ENCODE measurements at regions not wholly inside any gene's neighbourhood (a gene's known extent, or its start where the extent isn't known, plus 50 kb on each side); places are given as distances from the start of the nearest gene placed in this dataset.

GRCh38 chr9:117992006-117992405 lies 287.8 kb downstream of the TLR4 start (continued):
- no peak for TF ChIP-seq CUX1 (IDR thresholded peaks at IDR 0.05; ENCODE audit: insufficient replicate concordance, low read depth, low read length)

- no peak for TF ChIP-seq SREBF2 (IDR thresholded peaks at IDR 0.05; ENCODE audit: low read length)
- WGBS (ENCODE audit: insufficient coverage, insufficient replicate concordance, low lambda C conversion rate, missing lambda C conversion rate): 38% methylated on average over 3 of the region's 3 CpGs
- FAIRE-seq (no peak), ATAC-seq (no peak), DNase-seq (ENCODE audit: low read depth, low spot score) (no peak)
- SMC1A ChIA-PET (ENCODE audit: uncharacterized antibody, unreplicated experiment): no interaction called here
- Histone ChIP-seq H3K27me3 (replicated peaks in 1 of 2; ENCODE audit: control insufficient read depth in 2 of 2, insufficient read depth in 2 of 2, low read length in 1 of 2) (no peaks in the 10 kb centered on the region), H3K4me2 (ENCODE audit: control insufficient read depth, insufficient read depth) (no peak overlapping the region), H3K9ac (ENCODE audit: control insufficient read depth, insufficient read depth, low read length) (no peak overlapping the region), H2AFZ (ENCODE audit: control insufficient read depth, low read depth, low read length) (no peak overlapping the region), H4K20me1 (ENCODE audit: control insufficient read depth, insufficient read depth) (no peaks in the 10 kb centered on the region), H3K4me1 (ENCODE audit: control insufficient read depth, insufficient read depth, low read length) (no peaks in the 10 kb centered on the region), H3K9me3 (replicated peaks; ENCODE audit: control insufficient read depth, insufficient read depth, low read length) (no peaks in the 10 kb centered on the region), H3K36me3 (ENCODE audit: control insufficient read depth in 2 of 2, insufficient read depth in 2 of 2, low read length in 1 of 2) (no peaks in the 10 kb centered on the region), H3K4me3 (no peak overlapping the region), H3K79me2 (ENCODE audit: control insufficient read depth, insufficient read depth, low read length) (no peaks in the 10 kb centered on the region), H3K27ac (ENCODE audit: control insufficient read depth, insufficient read depth) (no peak overlapping the region)
- intact Hi-C loops (cut with micrococcal nuclease; ENCODE audit: unreplicated experiment) (no loop called here), in situ Hi-C loops (cut with MboI) (no loop called here)
- CTCF ChIA-PET: interaction anchor here (0.9 kb wide), 1 partner anchor 15 kb away, joined by 3 read pairs; no protein-coding TSS in a partner anchor
- no TSS peak for BruUV-seq (replicated peaks)
- POLR2A ChIA-PET: no interaction called here
- RAD21 ChIA-PET (ENCODE audit: unreplicated experiment): no interaction called here
Observed at GRCh38 chr9:118000581-118000980, 296.4 kb downstream of the TLR4 start.

All from GM12878 (cell line).